ENCODE measurements at regions not wholly inside any gene's neighbourhood (a gene's known extent, or its start where the extent isn't known, plus 50 kb on each side); places are given as distances from the start of the nearest gene placed in this dataset.
"Not testable (repeated sequence)": the region's sequence is repeated elsewhere in the genome, so short reads cannot be mapped to it uniquely, and the experiment has no call there.

GRCh38 chr2:185583058-185583816 lies 155.4 kb upstream of the FSIP2 start:
- H4K5ac ChIP-seq (ENCODE audit: insufficient read length, low read depth, low read length), result no peak overlapping the region
- H2AK5ac ChIP-seq (ENCODE audit: insufficient read length, low read length), result no peak overlapping the region
- H3K79me2 ChIP-seq (ENCODE audit: insufficient read depth, low read length), result no peaks in the 10 kb centered on the region
- no peak overlapping the region for H2BK5ac ChIP-seq (ENCODE audit: insufficient read length, low read length)
- H3K79me1 ChIP-seq (ENCODE audit: insufficient read depth, low read depth, low read length, poor library complexity, severe bottlenecking), result no peaks in the 10 kb centered on the region
- no peaks in the 10 kb centered on the region for H3K27me3 ChIP-seq (ENCODE audit: insufficient read depth, low read length)
- H3K4me3 Mint-ChIP-seq, result no peak overlapping the region
- H3K27ac ChIP-seq (ENCODE audit: insufficient read length, low read depth, low read length), result no peak overlapping the region
- no peak overlapping the region for H2BK15ac ChIP-seq (ENCODE audit: low read depth, low read length)
- peaks cover 21 to 31% (median 30%) of the 10 kb centered on the region in 3 experiments for H3K36me3 Mint-ChIP-seq (ENCODE audit: insufficient read depth in 1 of 3, low read depth in 3 of 3)
- peak overlapping the region; percentile 21 for H3K18ac ChIP-seq (ENCODE audit: insufficient read length, low read depth, low read length)
- H3K4ac ChIP-seq (ENCODE audit: low read depth, low read length), result no peak overlapping the region
- H3K23me2 ChIP-seq (ENCODE audit: insufficient read length, low read depth, low read length, poor library complexity, severe bottlenecking), result no peaks in the 10 kb centered on the region
- H3K27me3 Mint-ChIP-seq (ENCODE audit: low read depth), result no peaks in the 10 kb centered on the region
- H3K4me1 Mint-ChIP-seq, result peaks cover 10 to 14% of the 10 kb centered on the region in 2 experiments
- H3K4me2 ChIP-seq (ENCODE audit: insufficient read depth, insufficient read length, low read length), result no peak overlapping the region
- H3K4me1 ChIP-seq (ENCODE audit: insufficient read depth, low read length), result no peaks in the 10 kb centered on the region; the same call in 1 of the 2 replicates
- no peak overlapping the region for H4K91ac ChIP-seq (ENCODE audit: insufficient read length, low read depth, low read length)
- no CpG with 5 or more reads among the region's 2 CpGs for WGBS (ENCODE audit: extremely low coverage, insufficient read length, low lambda C conversion rate)
- peak overlapping the region in 2 of 3 experiments; percentile 47 to 74; a peak in 1 of 7 replicates for H3K27ac Mint-ChIP-seq
- H3K56ac ChIP-seq (ENCODE audit: insufficient read length, low read depth, low read length), result no peak overlapping the region
- peak; percentile 40 for DNase-seq
- no peaks in the 10 kb centered on the region for H4K20me1 ChIP-seq (ENCODE audit: control insufficient read depth, insufficient read depth, insufficient read length)
- H3K9me3 Mint-ChIP-seq, result peaks cover 19 to 21% of the 10 kb centered on the region in 2 experiments
- no peak overlapping the region for H2AFZ ChIP-seq (ENCODE audit: low read length)
- no peak overlapping the region for H4K8ac ChIP-seq (replicated peaks; ENCODE audit: insufficient read length, low read depth, low read length)
- H2BK120ac ChIP-seq (ENCODE audit: low read depth, low read length, poor library complexity, severe bottlenecking), result no peak overlapping the region
- no peak overlapping the region for H3K9ac ChIP-seq (ENCODE audit: extremely low read depth, insufficient read length, low read length)
- H3K23ac ChIP-seq (ENCODE audit: insufficient read length, low read depth, low read length), result no peak overlapping the region
- H3K14ac ChIP-seq (ENCODE audit: insufficient read depth, low read length), result no peak overlapping the region
- H3T11ph ChIP-seq (ENCODE audit: low read length), result no peak overlapping the region
- TF ChIP-seq CTCF (conservative IDR thresholded peaks at IDR 0.05), result no peak
- peaks cover 11% of the 10 kb centered on the region for H3K9me3 ChIP-seq (ENCODE audit: control insufficient read depth, low read depth, low read length)
- H2BK20ac ChIP-seq (ENCODE audit: low read depth, low read length, poor library complexity, severe bottlenecking), result no peak overlapping the region
- H2BK12ac ChIP-seq (ENCODE audit: insufficient read length, low read depth, low read length), result no peak overlapping the region

GRCh38 chr2:185585165-185585564 lies 153.4 kb upstream of the FSIP2 start:
- not testable (repeated sequence) for H3K79me1 ChIP-seq (ENCODE audit: insufficient read depth, low read depth, low read length, poor library complexity, severe bottlenecking); H2BK120ac ChIP-seq (ENCODE audit: low read depth, low read length, poor library complexity, severe bottlenecking); H2BK5ac ChIP-seq (ENCODE audit: insufficient read length, low read length); H3K23ac ChIP-seq (ENCODE audit: insufficient read length, low read depth, low read length); H4K20me1 ChIP-seq (ENCODE audit: control insufficient read depth, insufficient read depth, insufficient read length); H3K4me1 ChIP-seq (ENCODE audit: insufficient read depth, low read length); H3K14ac ChIP-seq (ENCODE audit: insufficient read depth, low read length); H3K23me2 ChIP-seq (ENCODE audit: insufficient read length, low read depth, low read length, poor library complexity, severe bottlenecking); H3T11ph ChIP-seq (ENCODE audit: low read length); H3K9ac ChIP-seq (ENCODE audit: extremely low read depth, insufficient read length, low read length); H2BK15ac ChIP-seq (ENCODE audit: low read depth, low read length); H4K8ac ChIP-seq (replicated peaks; ENCODE audit: insufficient read length, low read depth, low read length); H4K91ac ChIP-seq (ENCODE audit: insufficient read length, low read depth, low read length); H3K4me2 ChIP-seq (ENCODE audit: insufficient read depth, insufficient read length, low read length); H3K27ac Mint-ChIP-seq; H3K4me1 Mint-ChIP-seq; H2BK20ac ChIP-seq (ENCODE audit: low read depth, low read length, poor library complexity, severe bottlenecking); H3K56ac ChIP-seq (ENCODE audit: insufficient read length, low read depth, low read length); H2AFZ ChIP-seq (ENCODE audit: low read length); H3K4me3 Mint-ChIP-seq; H4K5ac ChIP-seq (ENCODE audit: insufficient read length, low read depth, low read length); DNase-seq; H2BK12ac ChIP-seq (ENCODE audit: insufficient read length, low read depth, low read length); H2AK5ac ChIP-seq (ENCODE audit: insufficient read length, low read length); H3K27ac ChIP-seq (ENCODE audit: insufficient read length, low read depth, low read length); H3K4ac ChIP-seq (ENCODE audit: low read depth, low read length); H3K27me3 Mint-ChIP-seq (ENCODE audit: low read depth); H3K18ac ChIP-seq (ENCODE audit: insufficient read length, low read depth, low read length); H3K79me2 ChIP-seq (ENCODE audit: insufficient read depth, low read length); H3K27me3 ChIP-seq (ENCODE audit: insufficient read depth, low read length)
- H3K9me3 ChIP-seq (ENCODE audit: control insufficient read depth, low read depth, low read length), result peaks cover 11% of the 10 kb centered on the region
- WGBS (ENCODE audit: extremely low coverage, insufficient read length, low lambda C conversion rate), result no CpG with 5 or more reads among the region's 5 CpGs
- Mint-ChIP-seq H3K36me3 (ENCODE audit: insufficient read depth in 1 of 3, low read depth in 3 of 3) (peaks cover 23 to 43% (median 33%) of the 10 kb centered on the region in 3 experiments), H3K9me3 (peaks cover 23 to 29% of the 10 kb centered on the region in 2 experiments)

Measured in H9 (cell line).